ENCODE measurements at regions not wholly inside any gene's neighbourhood (a gene's known extent, or its start where the extent isn't known, plus 50 kb on each side); places are given as distances from the start of the nearest gene placed in this dataset.

DNA sequence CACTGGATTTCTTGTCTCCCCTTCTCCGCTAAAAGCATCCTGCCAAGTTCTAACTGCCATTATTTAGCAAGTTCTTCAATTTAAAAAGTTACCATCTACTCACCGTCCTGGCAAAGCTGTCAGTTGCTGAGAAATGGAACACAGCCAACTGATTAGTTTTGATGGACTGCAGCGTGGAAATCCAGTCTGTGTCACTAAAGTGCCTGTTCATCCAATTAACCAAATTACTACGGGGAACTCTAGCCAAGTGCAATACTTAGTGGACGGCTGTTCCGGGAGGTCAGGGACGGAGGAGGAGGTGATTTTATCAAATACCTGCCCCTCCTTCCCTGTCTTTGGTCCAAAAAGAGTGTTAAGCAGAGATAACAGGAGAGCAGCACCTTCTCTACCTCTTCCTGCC lies 260.7 kb downstream of the MAF start (continued):
- TF ChIP-seq CHD7 (IDR thresholded peaks at IDR 0.05; ENCODE audit: insufficient replicate concordance, low read length) (no peak), FOSL1 (IDR thresholded peaks at IDR 0.05; ENCODE audit: insufficient read depth, low read depth, low read length) (no peak), EZH2 (IDR thresholded peaks at IDR 0.05; ENCODE audit: low read depth, low read length, severe bottlenecking) (no peak), ATF2 (IDR thresholded peaks at IDR 0.05; ENCODE audit: low read length) (no peak), CBX8 (IDR thresholded peaks at IDR 0.05; ENCODE audit: borderline replicate concordance, low read depth, low read length) (no peak), GTF2F1 (IDR thresholded peaks at IDR 0.05; ENCODE audit: borderline replicate concordance, low read depth, low read length) (no peak)
- TF ChIP-seq, protein P1, sequence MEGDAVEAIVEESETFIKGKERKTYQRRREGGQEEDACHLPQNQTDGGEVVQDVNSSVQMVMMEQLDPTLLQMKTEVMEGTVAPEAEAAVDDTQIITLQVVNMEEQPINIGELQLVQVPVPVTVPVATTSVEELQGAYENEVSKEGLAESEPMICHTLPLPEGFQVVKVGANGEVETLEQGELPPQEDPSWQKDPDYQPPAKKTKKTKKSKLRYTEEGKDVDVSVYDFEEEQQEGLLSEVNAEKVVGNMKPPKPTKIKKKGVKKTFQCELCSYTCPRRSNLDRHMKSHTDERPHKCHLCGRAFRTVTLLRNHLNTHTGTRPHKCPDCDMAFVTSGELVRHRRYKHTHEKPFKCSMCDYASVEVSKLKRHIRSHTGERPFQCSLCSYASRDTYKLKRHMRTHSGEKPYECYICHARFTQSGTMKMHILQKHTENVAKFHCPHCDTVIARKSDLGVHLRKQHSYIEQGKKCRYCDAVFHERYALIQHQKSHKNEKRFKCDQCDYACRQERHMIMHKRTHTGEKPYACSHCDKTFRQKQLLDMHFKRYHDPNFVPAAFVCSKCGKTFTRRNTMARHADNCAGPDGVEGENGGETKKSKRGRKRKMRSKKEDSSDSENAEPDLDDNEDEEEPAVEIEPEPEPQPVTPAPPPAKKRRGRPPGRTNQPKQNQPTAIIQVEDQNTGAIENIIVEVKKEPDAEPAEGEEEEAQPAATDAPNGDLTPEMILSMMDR (IDR thresholded peaks at IDR 0.05; ENCODE audit: control extremely low read depth in 1 of 3, insufficient read depth in 1 of 3, low read depth in 1 of 3, low read length in 3 of 3): no peak

All from H1 (cell line).